IPS-20b (cell line): ENCODE measurements at regions not wholly inside any gene's neighbourhood (a gene's known extent, or its start where the extent isn't known, plus 50 kb on each side); places are given as distances from the start of the nearest gene placed in this dataset.
"Not testable (repeated sequence)": the region's sequence is repeated elsewhere in the genome, so short reads cannot be mapped to it uniquely, and the experiment has no call there.

Source experiments
- H3K27ac ChIP-seq: one replicate; pipeline ENCODE4 v1.5.1; 2013; ENCODE audit warnings: low read length
- H3K27me3 ChIP-seq: 2 replicates; pipeline ENCODE4 v1.6.1; 2013; ENCODE audit warnings: mild to moderate bottlenecking, low read length, inconsistent platforms; ENCODE audit not compliant: insufficient read depth
- H3K36me3 ChIP-seq: 2 replicates; pipeline ENCODE4 v1.6.1; 2013; ENCODE audit warnings: low read depth, mild to moderate bottlenecking, inconsistent platforms, low read length, moderate library complexity; ENCODE audit not compliant: insufficient read depth
- H3K4me1 ChIP-seq: 2 replicates; pipeline ENCODE4 v1.6.1; 2013; ENCODE audit warnings: mild to moderate bottlenecking, control low read depth, inconsistent platforms, low read length, moderate library complexity; ENCODE audit not compliant: insufficient read depth
- H3K4me3 ChIP-seq: 2 replicates; pipeline ENCODE4 v1.5.1; 2013; ENCODE audit warnings: mild to moderate bottlenecking, low read length, inconsistent platforms
- H3K9ac ChIP-seq: 2 replicates; pipeline ENCODE4 v1.6.1; 2013; ENCODE audit warnings: low read depth, mild to moderate bottlenecking, inconsistent platforms, low read length, moderate library complexity
- H3K9me3 ChIP-seq: 2 replicates; pipeline ENCODE4 v1.6.1; 2013; ENCODE audit warnings: mild to moderate bottlenecking, low read depth, low read length, inconsistent platforms; ENCODE audit not compliant: insufficient read depth

- no peaks in the 10 kb centered on the region for H3K4me1 ChIP-seq
- H3K4me3 ChIP-seq = no peak overlapping the region
- no peak overlapping the region for H3K27ac ChIP-seq
- no peaks in the 10 kb centered on the region for H3K27me3 ChIP-seq
- peaks cover 12% of the 10 kb centered on the region; the same call in 1 of the 2 replicates for H3K9me3 ChIP-seq
- no peak overlapping the region for H3K9ac ChIP-seq
- H3K36me3 ChIP-seq = no peaks in the 10 kb centered on the region
Observed at GRCh38 chr5:118506217-118506852, 482.0 kb downstream of the DTWD2 start.

DNA sequence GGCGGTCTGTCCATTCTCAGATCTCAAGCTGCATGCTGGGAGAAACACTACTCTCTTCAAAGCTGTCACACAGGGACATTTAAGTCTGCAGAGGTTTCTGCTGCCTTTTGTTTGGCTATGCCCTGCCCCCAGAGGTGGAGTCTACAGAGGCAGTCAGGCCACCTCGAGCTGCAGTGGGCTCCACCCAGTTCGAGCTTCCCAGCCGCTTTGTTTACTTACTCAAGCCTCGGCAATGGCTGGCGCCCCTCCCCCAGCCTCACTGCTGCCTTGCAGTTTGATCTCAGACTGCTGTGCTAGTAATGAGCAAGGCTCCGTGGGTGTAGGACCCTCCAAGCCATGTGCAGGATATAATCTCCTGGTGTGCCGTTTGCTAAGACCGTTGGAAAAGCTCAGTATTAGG, 486.1 kb downstream of the DTWD2 start:
- H3K9ac ChIP-seq, H3K27ac ChIP-seq, H3K4me3 ChIP-seq, H3K36me3 ChIP-seq, H3K4me1 ChIP-seq, H3K27me3 ChIP-seq: not testable (repeated sequence)
- peaks cover 12% of the 10 kb centered on the region; the same call in 1 of the 2 replicates for H3K9me3 ChIP-seq

DNA sequence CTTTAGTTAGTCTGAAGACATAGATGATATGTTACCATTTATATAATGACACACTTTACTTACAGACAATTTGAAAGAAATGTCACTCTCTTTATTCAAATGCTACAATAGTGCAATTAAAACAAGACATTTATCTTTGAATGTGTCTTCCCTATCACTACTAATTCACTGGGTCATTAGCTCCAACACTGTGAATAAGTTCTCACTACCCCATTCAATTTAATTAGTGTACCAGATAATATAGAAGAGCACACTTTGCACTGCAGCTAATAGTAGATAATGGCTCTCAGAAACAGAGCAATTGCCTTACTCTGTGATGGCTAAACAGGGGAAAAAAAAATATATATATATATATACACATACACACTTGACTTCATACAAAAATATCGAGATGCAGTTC, 497.0 kb downstream of the DTWD2 start:
- no peak overlapping the region for H3K9ac ChIP-seq
- H3K4me3 ChIP-seq = no peak overlapping the region
- no peaks in the 10 kb centered on the region for H3K9me3 ChIP-seq
- H3K36me3 ChIP-seq = no peaks in the 10 kb centered on the region
- no peaks in the 10 kb centered on the region; the same call in 1 of the 2 replicates for H3K4me1 ChIP-seq
- no peaks in the 10 kb centered on the region for H3K27me3 ChIP-seq
- no peak overlapping the region for H3K27ac ChIP-seq

- peak overlapping the region; percentile 49 for H3K27ac ChIP-seq
- no peak overlapping the region for H3K9ac ChIP-seq
- no peaks in the 10 kb centered on the region for H3K9me3 ChIP-seq
- H3K4me3 ChIP-seq = no peak overlapping the region
- no peaks in the 10 kb centered on the region for H3K27me3 ChIP-seq
- H3K4me1 ChIP-seq = no peaks in the 10 kb centered on the region; the same call in 1 of the 2 replicates
- H3K36me3 ChIP-seq = no peaks in the 10 kb centered on the region
Observed at GRCh38 chr5:118486647-118487225, 501.6 kb downstream of the DTWD2 start.

DNA sequence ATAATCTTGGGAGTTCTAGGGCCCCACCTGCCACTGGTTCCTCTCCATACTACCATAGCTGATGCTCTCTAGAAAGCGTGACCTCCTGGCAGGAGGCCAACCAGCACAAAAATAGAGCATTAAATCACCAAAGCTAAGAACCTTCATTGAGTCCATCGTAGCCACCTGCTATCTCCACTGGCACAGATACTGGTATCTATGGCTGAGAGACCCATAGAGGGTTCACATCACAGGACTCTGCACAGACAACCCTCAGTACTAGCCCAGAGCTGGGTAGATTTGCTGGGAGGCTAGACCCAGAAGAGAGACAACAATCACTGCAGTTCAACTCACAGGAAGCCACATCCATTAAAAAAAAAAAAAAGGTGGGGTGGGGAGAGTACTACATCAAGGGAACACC, 509.1 kb downstream of the DTWD2 start:
- Histone ChIP-seq H3K4me3 (no peak overlapping the region), H3K36me3 (no peaks in the 10 kb centered on the region), H3K27me3 (no peaks in the 10 kb centered on the region), H3K27ac (no peak overlapping the region), H3K9ac (no peak overlapping the region), H3K9me3 (no peaks in the 10 kb centered on the region; the same call in 1 of the 2 replicates), H3K4me1 (no peaks in the 10 kb centered on the region)

GRCh38 chr5:118478852-118479251, 509.5 kb downstream of the DTWD2 start:
- H3K9me3 ChIP-seq = no peaks in the 10 kb centered on the region; the same call in 1 of the 2 replicates
- H3K27me3 ChIP-seq = no peaks in the 10 kb centered on the region
- no peaks in the 10 kb centered on the region for H3K4me1 ChIP-seq
- no peaks in the 10 kb centered on the region for H3K36me3 ChIP-seq
- no peak overlapping the region for H3K27ac ChIP-seq
- no peak overlapping the region for H3K9ac ChIP-seq
- H3K4me3 ChIP-seq = no peak overlapping the region

GRCh38 chr5:118468085-118468484, 520.3 kb downstream of the DTWD2 start:
- Histone ChIP-seq H3K27me3 (no peaks in the 10 kb centered on the region), H3K4me1 (no peaks in the 10 kb centered on the region), H3K9me3 (no peaks in the 10 kb centered on the region), H3K9ac (no peak overlapping the region), H3K36me3 (no peaks in the 10 kb centered on the region), H3K4me3 (no peak overlapping the region), H3K27ac (no peak overlapping the region)

DNA sequence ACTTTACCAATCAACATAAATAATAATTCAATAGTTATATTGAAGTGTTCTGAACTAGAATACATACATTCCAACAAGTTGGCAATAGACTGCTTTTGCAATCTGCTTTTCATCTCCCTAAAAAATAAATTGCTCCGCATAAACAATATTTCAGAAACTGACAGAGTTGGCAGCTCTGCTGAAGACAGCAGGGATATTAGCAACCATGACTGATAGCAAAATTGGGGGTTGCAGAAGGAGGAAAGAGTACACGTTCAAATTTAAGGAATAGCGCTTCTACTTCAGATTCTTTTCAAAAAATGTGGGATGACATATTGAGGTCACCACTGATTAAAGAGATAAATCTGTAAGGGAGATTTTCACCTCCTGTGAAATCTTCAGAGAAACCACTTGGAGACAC, 521.2 kb downstream of the DTWD2 start:
- no peaks in the 10 kb centered on the region for H3K9me3 ChIP-seq
- H3K27me3 ChIP-seq = no peaks in the 10 kb centered on the region
- H3K27ac ChIP-seq = no peak overlapping the region
- H3K36me3 ChIP-seq = no peaks in the 10 kb centered on the region
- H3K9ac ChIP-seq = no peak overlapping the region
- H3K4me1 ChIP-seq = no peaks in the 10 kb centered on the region
- H3K4me3 ChIP-seq = no peak overlapping the region

DNA sequence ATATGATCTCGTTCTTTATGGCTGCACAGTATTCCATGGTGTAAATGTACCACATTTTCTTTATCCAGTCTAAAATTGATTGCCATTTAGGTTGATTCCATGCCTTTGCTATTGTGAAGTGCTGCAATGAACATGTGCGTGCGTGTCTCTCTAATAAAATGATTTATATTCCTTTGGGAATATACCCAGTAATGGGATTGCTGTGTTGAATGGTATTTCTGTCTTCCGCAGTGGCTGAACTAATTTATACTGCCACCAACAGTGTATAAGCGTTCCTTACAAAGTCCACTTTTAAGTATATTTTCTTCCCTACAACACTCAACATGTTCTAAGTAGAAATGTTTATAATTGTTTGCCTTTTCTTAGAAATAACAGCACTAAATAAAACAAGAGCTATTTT, 521.9 kb downstream of the DTWD2 start:
- Histone ChIP-seq H3K4me3 (no peak overlapping the region), H3K36me3 (no peaks in the 10 kb centered on the region), H3K4me1 (no peaks in the 10 kb centered on the region), H3K9ac (no peak overlapping the region), H3K27ac (no peak overlapping the region), H3K9me3 (no peaks in the 10 kb centered on the region), H3K27me3 (no peaks in the 10 kb centered on the region)

GRCh38 chr5:118462276-118462675, 526.1 kb downstream of the DTWD2 start:
- H3K4me1 ChIP-seq, H3K9ac ChIP-seq, H3K4me3 ChIP-seq, H3K36me3 ChIP-seq, H3K27ac ChIP-seq, H3K9me3 ChIP-seq, H3K27me3 ChIP-seq: not testable (repeated sequence)

- no peaks in the 10 kb centered on the region for H3K36me3 ChIP-seq
- no peaks in the 10 kb centered on the region for H3K27me3 ChIP-seq
- no peaks in the 10 kb centered on the region for H3K4me1 ChIP-seq
- H3K9ac ChIP-seq = no peak overlapping the region
- no peaks in the 10 kb centered on the region for H3K9me3 ChIP-seq
- no peak overlapping the region for H3K4me3 ChIP-seq
- H3K27ac ChIP-seq = no peak overlapping the region
Observed at GRCh38 chr5:118461436-118461835, 526.9 kb downstream of the DTWD2 start.

GRCh38 chr5:118459490-118459889, 528.9 kb downstream of the DTWD2 start:
- Histone ChIP-seq H3K36me3 (no peaks in the 10 kb centered on the region), H3K4me3 (no peak overlapping the region)

More at GRCh38 chr5:118459490-118459889, 528.9 kb downstream of the DTWD2 start:
- Histone ChIP-seq H3K4me1 (no peaks in the 10 kb centered on the region), H3K27me3 (no peaks in the 10 kb centered on the region), H3K9me3 (no peaks in the 10 kb centered on the region), H3K27ac (no peak overlapping the region), H3K9ac (no peak overlapping the region)
